ENCODE measurements at regions not wholly inside any gene's neighbourhood (a gene's known extent, or its start where the extent isn't known, plus 50 kb on each side); places are given as distances from the start of the nearest gene placed in this dataset.

DNA sequence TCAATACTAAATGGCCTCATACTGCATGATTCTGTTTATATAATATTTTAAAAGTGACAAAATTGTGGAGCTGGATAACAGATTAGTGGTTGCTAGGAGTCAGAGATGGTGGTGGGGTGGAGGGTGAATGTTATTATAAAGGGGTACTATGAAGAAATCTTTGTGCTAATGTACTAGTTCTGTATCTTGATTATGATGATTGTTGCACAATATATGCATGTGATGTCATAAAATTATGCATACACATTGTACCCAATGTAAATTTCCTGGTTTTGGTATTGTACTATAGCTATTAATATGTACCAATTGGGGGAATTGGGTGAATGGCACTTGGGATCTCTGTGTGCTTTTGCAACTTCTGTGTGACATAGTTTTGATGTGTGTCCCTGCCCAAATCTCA, 112.2 kb downstream of the TMEM26 start:
- intact Hi-C loops (cut with micrococcal nuclease), result no loop called here
- Histone ChIP-seq H3K79me2 (ENCODE audit: control insufficient read depth, insufficient read depth, low read length) (no peaks in the 10 kb centered on the region), H3K9me3 (ENCODE audit: control extremely low read depth in 1 of 3, control insufficient read depth in 2 of 3, insufficient read depth in 1 of 3, low read length in 2 of 3) (no peaks in the 10 kb centered on the region), H3K4me3 (ENCODE audit: control extremely low read depth in 1 of 5, extremely low read depth in 1 of 5, insufficient read depth in 1 of 5, low read depth in 2 of 5, low read length in 4 of 5) (no peak overlapping the region), H4K20me1 (ENCODE audit: control insufficient read depth, insufficient read depth, low read length, poor library complexity, severe bottlenecking) (no peaks in the 10 kb centered on the region), H3K27ac (ENCODE audit: low read length in 2 of 2) (no peak overlapping the region), H3K4me2 (replicated peaks; ENCODE audit: low read depth, low read length, poor library complexity, severe bottlenecking) (no peak overlapping the region), H3K9ac (ENCODE audit: low read length) (no peak overlapping the region), H3K36me3 (replicated peaks in 1 of 2; ENCODE audit: control extremely low read depth in 1 of 2, control insufficient read depth in 1 of 2, extremely low read depth in 1 of 2, insufficient read depth in 2 of 2, low read length in 1 of 2) (no peaks in the 10 kb centered on the region), H3K27me3 (replicated peaks in 1 of 4; ENCODE audit: control extremely low read depth in 1 of 4, control insufficient read depth in 3 of 4, insufficient read depth in 4 of 4, low read length in 3 of 4) (no peaks in the 10 kb centered on the region), H2AFZ (ENCODE audit: insufficient read depth, low read depth, low read length, poor library complexity, severe bottlenecking) (no peak overlapping the region), H3K4me1 (ENCODE audit: control insufficient read depth in 2 of 2, insufficient read depth in 2 of 2, low read length in 2 of 2) (no peaks in the 10 kb centered on the region)
- TF ChIP-seq EZH2 (IDR thresholded peaks at IDR 0.05; ENCODE audit: borderline replicate concordance, insufficient read depth, low read depth, low read length, poor library complexity, severe bottlenecking), result no peak
- TF ChIP-seq, protein P1, sequence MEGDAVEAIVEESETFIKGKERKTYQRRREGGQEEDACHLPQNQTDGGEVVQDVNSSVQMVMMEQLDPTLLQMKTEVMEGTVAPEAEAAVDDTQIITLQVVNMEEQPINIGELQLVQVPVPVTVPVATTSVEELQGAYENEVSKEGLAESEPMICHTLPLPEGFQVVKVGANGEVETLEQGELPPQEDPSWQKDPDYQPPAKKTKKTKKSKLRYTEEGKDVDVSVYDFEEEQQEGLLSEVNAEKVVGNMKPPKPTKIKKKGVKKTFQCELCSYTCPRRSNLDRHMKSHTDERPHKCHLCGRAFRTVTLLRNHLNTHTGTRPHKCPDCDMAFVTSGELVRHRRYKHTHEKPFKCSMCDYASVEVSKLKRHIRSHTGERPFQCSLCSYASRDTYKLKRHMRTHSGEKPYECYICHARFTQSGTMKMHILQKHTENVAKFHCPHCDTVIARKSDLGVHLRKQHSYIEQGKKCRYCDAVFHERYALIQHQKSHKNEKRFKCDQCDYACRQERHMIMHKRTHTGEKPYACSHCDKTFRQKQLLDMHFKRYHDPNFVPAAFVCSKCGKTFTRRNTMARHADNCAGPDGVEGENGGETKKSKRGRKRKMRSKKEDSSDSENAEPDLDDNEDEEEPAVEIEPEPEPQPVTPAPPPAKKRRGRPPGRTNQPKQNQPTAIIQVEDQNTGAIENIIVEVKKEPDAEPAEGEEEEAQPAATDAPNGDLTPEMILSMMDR (IDR thresholded peaks at IDR 0.05), result no peak
- ATAC-seq (ENCODE audit: low read depth), result no peak
- peaks cover 11% of the 10 kb centered on the region for H3K27me3 Mint-ChIP-seq
- ChIA-PET POLR2A (no interaction called here), CTCF (no interaction called here)
- no peak overlapping the region for H3K4me3 Mint-ChIP-seq
- H3K9me3 Mint-ChIP-seq (ENCODE audit: insufficient read depth), result peaks cover 3% of the 10 kb centered on the region
- no peaks in the 10 kb centered on the region for H3K4me1 Mint-ChIP-seq
- H3K27ac Mint-ChIP-seq, result no peak overlapping the region
- no peak for DNase-seq

DNA sequence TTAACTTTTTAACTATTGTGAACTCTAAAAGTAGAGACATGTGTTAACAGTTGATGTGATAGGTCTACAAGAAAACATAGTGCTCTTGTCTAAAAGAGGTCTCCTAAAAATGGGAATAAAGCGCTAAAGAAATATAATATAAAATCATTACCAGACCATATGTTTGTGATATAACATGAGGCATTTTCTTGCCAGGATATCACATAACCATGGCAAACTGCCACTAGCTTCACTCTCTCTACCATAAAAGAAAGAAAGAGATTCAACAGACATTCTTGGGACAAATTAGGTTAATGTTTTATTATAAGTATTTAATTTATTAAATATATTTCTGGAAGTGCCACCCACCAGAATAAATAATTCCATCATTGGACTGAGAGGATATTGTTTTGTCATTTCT, 115.0 kb downstream of the TMEM26 start:
- H3K27ac Mint-ChIP-seq, result no peak overlapping the region
- H3K27me3 Mint-ChIP-seq, result peaks cover 11% of the 10 kb centered on the region
- Histone ChIP-seq H3K36me3 (replicated peaks in 1 of 2; ENCODE audit: control extremely low read depth in 1 of 2, control insufficient read depth in 1 of 2, extremely low read depth in 1 of 2, insufficient read depth in 2 of 2, low read length in 1 of 2) (no peaks in the 10 kb centered on the region), H3K27me3 (replicated peaks in 1 of 4; ENCODE audit: control extremely low read depth in 1 of 4, control insufficient read depth in 3 of 4, insufficient read depth in 4 of 4, low read length in 3 of 4) (no peaks in the 10 kb centered on the region), H3K9me3 (ENCODE audit: control extremely low read depth in 1 of 3, control insufficient read depth in 2 of 3, insufficient read depth in 1 of 3, low read length in 2 of 3) (no peaks in the 10 kb centered on the region), H3K4me2 (replicated peaks; ENCODE audit: low read depth, low read length, poor library complexity, severe bottlenecking) (no peak overlapping the region), H4K20me1 (ENCODE audit: control insufficient read depth, insufficient read depth, low read length, poor library complexity, severe bottlenecking) (no peaks in the 10 kb centered on the region), H3K4me3 (ENCODE audit: control extremely low read depth in 1 of 5, extremely low read depth in 1 of 5, insufficient read depth in 1 of 5, low read depth in 2 of 5, low read length in 4 of 5) (no peak overlapping the region), H3K9ac (ENCODE audit: low read length) (no peak overlapping the region), H2AFZ (ENCODE audit: insufficient read depth, low read depth, low read length, poor library complexity, severe bottlenecking) (no peak overlapping the region), H3K79me2 (ENCODE audit: control insufficient read depth, insufficient read depth, low read length) (no peaks in the 10 kb centered on the region), H3K27ac (ENCODE audit: low read length in 2 of 2) (no peak overlapping the region), H3K4me1 (ENCODE audit: control insufficient read depth in 2 of 2, insufficient read depth in 2 of 2, low read length in 2 of 2) (no peaks in the 10 kb centered on the region)
- ChIA-PET POLR2A (no interaction called here), CTCF (no interaction called here)
- no peak for ATAC-seq (ENCODE audit: low read depth)
- no peak overlapping the region for H3K4me3 Mint-ChIP-seq
- H3K9me3 Mint-ChIP-seq (ENCODE audit: insufficient read depth), result peaks cover 7% of the 10 kb centered on the region
- no peak for DNase-seq
- WGBS (ENCODE audit: insufficient coverage), result no CpG with 5 or more reads among the region's 1 CpG
- TF ChIP-seq, protein P1 (IDR thresholded peaks at IDR 0.05), result no peak
- no peak for TF ChIP-seq EZH2 (IDR thresholded peaks at IDR 0.05; ENCODE audit: borderline replicate concordance, insufficient read depth, low read depth, low read length, poor library complexity, severe bottlenecking)
- no peaks in the 10 kb centered on the region for H3K4me1 Mint-ChIP-seq
- intact Hi-C loops (cut with micrococcal nuclease), result no loop called here

Measured in B cell (primary cell).